Endothelial cell of umbilical vein (primary cell): ENCODE measurements at regions not wholly inside any gene's neighbourhood (a gene's known extent, or its start where the extent isn't known, plus 50 kb on each side); places are given as distances from the start of the nearest gene placed in this dataset.

Source experiments
- BruUV-seq: library from RNA; stranded (reverse); fragments of 400-500 nt; replicated peaks from 2 replicates; lab custom pipeline; 2021; lab: Mats Ljungman, UMichigan
- CTCF ChIA-PET: fragments of 300-600, 350-600 bp; sonication (Branson Sonifier 250); formaldehyde crosslinking; loops from one replicate; lab custom pipeline; 2021; ENCODE audit warnings: antibody characterized with exemption, inconsistent platforms; lab: Charles Lee
- POLR2A ChIA-PET: fragments of 300-600, 350-600 bp; sonication (Branson Sonifier 250); formaldehyde crosslinking; loops from one replicate; lab custom pipeline; 2021; ENCODE audit warnings: antibody characterized with exemption, inconsistent platforms; lab: Charles Lee
- DNase-seq: peaks from one replicate; pipeline ENCODE4 v3.0.0-alpha.2; 2011; ENCODE audit warnings: low read depth, low spot score
- FAIRE-seq: peaks from 2 replicates; lab custom pipeline; 2011; peaks lifted over from hg19 to GRCh38; lab: Jason Lieb, UNC
- H2AFZ ChIP-seq: 2 replicates; pipeline ENCODE4 v1.6.0; 2012; ENCODE audit warnings: low read depth, low read length, control low read depth, inconsistent platforms
- H3K27ac ChIP-seq: 2 replicates; pipeline ENCODE4 v1.5.1; 2011; ENCODE audit warnings: low read depth, mild to moderate bottlenecking, control low read depth, low read length, moderate library complexity; ENCODE audit not compliant: insufficient read depth
- H3K27me3 ChIP-seq, 2 experiments: 2 replicates each; pipeline versions ENCODE4 v1.6.0 to v1.6.1; 2011; ENCODE audit warnings: low read length in 2 of 2, mixed read lengths in 1 of 2; ENCODE audit not compliant: control insufficient read depth in 2 of 2, insufficient read depth in 2 of 2
- H3K36me3 ChIP-seq, 2 experiments: 2 replicates in 1 of 2; 3 replicates in 1 of 2; pipeline ENCODE4 v1.5.1; 2011; ENCODE audit warnings: low read length in 2 of 2, mild to moderate bottlenecking in 1 of 2, moderate library complexity in 1 of 2; ENCODE audit not compliant: control insufficient read depth in 2 of 2, insufficient read depth in 2 of 2; ENCODE audit errors: extremely low read depth in 1 of 2
- H3K4me1 ChIP-seq: 3 replicates; pipeline ENCODE4 v1.5.1; 2011; ENCODE audit warnings: mild to moderate bottlenecking, low read length; ENCODE audit not compliant: control insufficient read depth, insufficient read depth; ENCODE audit errors: extremely low read depth
- H3K4me2 ChIP-seq: 2 replicates; pipeline ENCODE4 v1.6.1; 2011; ENCODE audit warnings: low read length, control low read depth, mixed read lengths; ENCODE audit not compliant: insufficient read depth
- H3K4me3 ChIP-seq, 3 experiments: fragments of 200-600 bp in 1 of 3; sonication (generic), shearing (Covaris generic) in 1 of 3; replicated peaks in 1 of 3; 2 replicates each; pipeline ENCODE4 v1.5.1; 2011 to 2016; ENCODE audit warnings: control low read depth in 3 of 3, low read length in 3 of 3, mild to moderate bottlenecking in 2 of 3, inconsistent platforms in 1 of 3, low read depth in 1 of 3, moderate library complexity in 1 of 3; ENCODE audit not compliant: insufficient read depth in 1 of 3
- H3K79me2 ChIP-seq: 2 replicates; pipeline ENCODE4 v1.6.0; 2012; ENCODE audit warnings: low read length, inconsistent platforms; ENCODE audit not compliant: control insufficient read depth, insufficient read depth
- H3K9ac ChIP-seq: replicated peaks from 2 replicates; pipeline ENCODE3; 2011; ENCODE audit warnings: low read length, control low read depth; ENCODE audit not compliant: insufficient read depth; ENCODE audit errors: extremely low read depth
- H3K9me1 ChIP-seq: replicated peaks from 3 replicates; pipeline ENCODE4 v1.6.0; 2011; ENCODE audit warnings: mild to moderate bottlenecking, low read length; ENCODE audit not compliant: control insufficient read depth, insufficient read depth; ENCODE audit errors: extremely low read depth
- H3K9me3 ChIP-seq: replicated peaks from 2 replicates; pipeline ENCODE4 v1.5.1; 2012; ENCODE audit warnings: low read length, inconsistent platforms; ENCODE audit not compliant: control insufficient read depth, insufficient read depth
- H4K20me1 ChIP-seq: replicated peaks from 2 replicates; pipeline ENCODE3; 2011; ENCODE audit warnings: mild to moderate bottlenecking, low read length; ENCODE audit not compliant: control insufficient read depth, insufficient read depth; ENCODE audit errors: extremely low read depth
- CTCF ChIP-seq, 2 donors: IDR thresholded peaks; 1 replicate in 1 of 2; 2 replicates in 1 of 2; pipeline ENCODE4 v1.5.1; 2011; ENCODE audit warnings: low read length in 2 of 2, mild to moderate bottlenecking in 2 of 2, moderate library complexity in 2 of 2, control low read depth in 1 of 2, inconsistent platforms in 1 of 2, low read depth in 1 of 2; ENCODE audit not compliant: insufficient read depth in 1 of 2; ENCODE audit errors: extremely low read depth in 1 of 2
- FOS ChIP-seq: IDR thresholded peaks from 2 replicates; pipeline ENCODE4 v1.6.1; 2011; ENCODE audit warnings: mild to moderate bottlenecking, low read length, moderate library complexity, borderline replicate concordance; ENCODE audit not compliant: insufficient read depth
- GATA2 ChIP-seq: IDR thresholded peaks from 2 replicates; pipeline ENCODE4 v1.7.0; 2011; ENCODE audit warnings: low read depth, mild to moderate bottlenecking, moderate library complexity, mixed read lengths, low read length; ENCODE audit not compliant: insufficient read length, insufficient read depth
- dilution Hi-C: fragments of 300-500 bp; cut with MboI; formaldehyde crosslinking; loops from one replicate; pipeline ENCODE4 v1.15.0; 2019; ENCODE audit warnings: low sequenced_read_pairs; ENCODE audit not compliant: extremely low pct_ligation_motif_present
- intact Hi-C: fragments of 100-400 bp; cut with micrococcal nuclease; formaldehyde crosslinking; loops from one replicate; pipeline ENCODE4 v1.10.0; 2022

- no peak for FAIRE-seq
- no TSS peak for BruUV-seq
- H3K4me2 ChIP-seq: no peak overlapping the region
- H3K4me1 ChIP-seq: no peaks in the 10 kb centered on the region
- H2AFZ ChIP-seq: no peak overlapping the region
- ChIA-PET CTCF (no interaction called here), POLR2A (no interaction called here)
- H3K79me2 ChIP-seq: no peaks in the 10 kb centered on the region
- no peaks in the 10 kb centered on the region for H3K9me1 ChIP-seq
- no peaks in the 10 kb centered on the region for H4K20me1 ChIP-seq
- dilution Hi-C loops: no loop called here
- peaks cover 0 to 10% of the 10 kb centered on the region in 2 experiments for H3K27me3 ChIP-seq
- no peaks in the 10 kb centered on the region for H3K9me3 ChIP-seq
- intact Hi-C loops: loop anchor here (5.0 kb wide), 1 partner anchor 940 kb away; no protein-coding TSS in a partner anchor
- no peak overlapping the region for H3K27ac ChIP-seq
- no peaks in the 10 kb centered on the region for H3K36me3 ChIP-seq
- H3K4me3 ChIP-seq: no peak overlapping the region
- no peak overlapping the region for H3K9ac ChIP-seq
- DNase-seq: no peak
- TF ChIP-seq CTCF (IDR thresholded peaks at IDR 0.05; ENCODE audit: extremely low read depth in 1 of 2, insufficient read depth in 1 of 2, low read depth in 1 of 2, low read length in 2 of 2): no peak
These were observed 226.8 kb downstream of the NUAK1 start for GRCh38 chr12:105911966-105912365.

GRCh38 chr12:105912882-105913678 lies 225.7 kb downstream of the NUAK1 start:
- Histone ChIP-seq H3K27me3 (peaks cover 0 to 10% of the 10 kb centered on the region in 2 experiments), H3K79me2 (no peaks in the 10 kb centered on the region), H3K9me3 (no peaks in the 10 kb centered on the region), H3K4me1 (no peaks in the 10 kb centered on the region), H3K4me2 (no peak overlapping the region), H3K36me3 (no peaks in the 10 kb centered on the region), H3K9me1 (no peaks in the 10 kb centered on the region), H3K4me3 (no peak overlapping the region), H4K20me1 (no peaks in the 10 kb centered on the region), H3K27ac (no peak overlapping the region), H2AFZ (no peak overlapping the region), H3K9ac (no peak overlapping the region)
- BruUV-seq: no TSS peak
- FAIRE-seq (no peak), DNase-seq (no peak)
- TF ChIP-seq GATA2 (no peak), FOS (no peak)
- intact Hi-C loops: loop anchor here (5.0 kb wide), 1 partner anchor 941 kb away; no protein-coding TSS in a partner anchor
- dilution Hi-C loops: no loop called here
- CTCF ChIA-PET: no interaction called here
- POLR2A ChIA-PET: no interaction called here
